Omental fat pad (tissue), 3 donors: ENCODE measurements at regions not wholly inside any gene's neighbourhood (a gene's known extent, or its start where the extent isn't known, plus 50 kb on each side); places are given as distances from the start of the nearest gene placed in this dataset.
A peak's percentile ranks its signal among the peaks of the same experiment; 100 is the strongest.
"Not testable (repeated sequence)": the region's sequence is repeated elsewhere in the genome, so short reads cannot be mapped to it uniquely, and the experiment has no call there.

Source experiments
- ATAC-seq: fragments of 150-250 bp; one replicate; pipeline ENCODE4 v1.9.1; 2016; ENCODE audit warnings: mild to moderate bottlenecking, moderate library complexity; ENCODE audit not compliant: low FRiP score
- DNase-seq: peaks from one replicate; pipeline ENCODE4 v3.0.0-alpha.2; 2019; ENCODE audit warnings: low spot score
- CTCF ChIP-seq, 3 donors: fragments of 450-650 bp; IDR thresholded peaks; one replicate each; pipeline ENCODE4 v1.5.1; 2016 to 2017; ENCODE audit warnings: antibody characterized with exemption in 3 of 3, mild to moderate bottlenecking in 3 of 3, moderate library complexity in 2 of 3

- TF ChIP-seq CTCF (IDR thresholded peaks at IDR 0.05): no peak
- no peak for ATAC-seq
- DNase-seq: no peak
These were observed 50.1 kb upstream of the SIRPA start for GRCh38 chr20:1845163-1845523.

- DNase-seq: no peak
These were observed 50.7 kb upstream of the SIRPA start for GRCh38 chr20:1844325-1845162.

GRCh38 chr20:1842281-1842680, 52.9 kb upstream of the SIRPA start:
- TF ChIP-seq CTCF (IDR thresholded peaks at IDR 0.05): no peak
- DNase-seq (no peak), ATAC-seq (no peak)

More at GRCh38 chr20:1844325-1845162, 50.7 kb upstream of the SIRPA start:
- no peak for TF ChIP-seq CTCF (IDR thresholded peaks at IDR 0.05)
- peak; percentile 27 for ATAC-seq

GRCh38 chr20:1841554-1842140, 53.6 kb upstream of the SIRPA start:
- ATAC-seq (peak; percentile 71), DNase-seq (no peak)
- no peak for TF ChIP-seq CTCF (IDR thresholded peaks at IDR 0.05)

- no peak for TF ChIP-seq CTCF (IDR thresholded peaks at IDR 0.05)
- ATAC-seq (no peak), DNase-seq (no peak)
These were observed 54.2 kb upstream of the SIRPA start for GRCh38 chr20:1840817-1841553.

GRCh38 chr20:1839376-1840317, 55.6 kb upstream of the SIRPA start:
- not testable (repeated sequence) for ATAC-seq, DNase-seq
